ENCODE measurements at regions not wholly inside any gene's neighbourhood (a gene's known extent, or its start where the extent isn't known, plus 50 kb on each side); places are given as distances from the start of the nearest gene placed in this dataset.
"Not testable (repeated sequence)": the region's sequence is repeated elsewhere in the genome, so short reads cannot be mapped to it uniquely, and the experiment has no call there.

DNA sequence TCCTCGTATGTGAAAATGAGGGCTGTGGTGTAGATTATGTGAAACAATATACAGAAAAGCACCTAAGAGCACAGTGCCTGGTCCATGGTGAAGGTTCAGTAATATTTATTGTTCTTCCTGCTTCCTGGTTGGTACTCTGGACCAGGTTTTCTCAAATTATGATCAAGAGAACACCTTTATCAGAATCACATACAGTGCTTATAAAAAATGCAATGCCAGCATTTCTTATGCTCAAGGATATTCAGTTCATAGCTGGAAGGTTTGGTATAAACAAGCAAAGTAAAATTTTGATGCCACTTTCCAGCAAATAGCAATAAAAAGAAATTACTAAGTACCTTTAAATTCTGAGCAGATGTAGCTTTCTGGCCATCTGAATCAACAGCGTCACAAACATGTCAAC lies 1412.4 kb downstream of the RPA4 start:
- no peaks in the 10 kb centered on the region for H3K9me2 ChIP-seq (ENCODE audit: insufficient read depth, low read length)
- no peak for DNase-seq (ENCODE audit: low spot score)
- H3K4me3 ChIP-seq (ENCODE audit: low read depth, low read length, poor library complexity, severe bottlenecking) = no peak overlapping the region
- ChIA-PET CTCF (ENCODE audit: unreplicated experiment) (no interaction called here), POLR2A (interaction anchor here (0.7 kb wide), 1 partner anchor 568 kb away, joined by 3 read pairs; no protein-coding TSS in a partner anchor)
- no peaks in the 10 kb centered on the region for H3K9me3 ChIP-seq (ENCODE audit: low read length)
- intact Hi-C loops (cut with micrococcal nuclease; ENCODE audit: unreplicated experiment) = no loop called here
- no peaks in the 10 kb centered on the region for H3K4me1 ChIP-seq (ENCODE audit: insufficient read depth, low read length, poor library complexity, severe bottlenecking)
- no peak overlapping the region for H3K27ac ChIP-seq (ENCODE audit: low read depth, low read length, poor library complexity, severe bottlenecking)
- TF ChIP-seq EZH2phosphoT487 (IDR thresholded peaks at IDR 0.05; ENCODE audit: borderline replicate concordance, low read depth, low read length) = no peak
- TF ChIP-seq, protein P1, sequence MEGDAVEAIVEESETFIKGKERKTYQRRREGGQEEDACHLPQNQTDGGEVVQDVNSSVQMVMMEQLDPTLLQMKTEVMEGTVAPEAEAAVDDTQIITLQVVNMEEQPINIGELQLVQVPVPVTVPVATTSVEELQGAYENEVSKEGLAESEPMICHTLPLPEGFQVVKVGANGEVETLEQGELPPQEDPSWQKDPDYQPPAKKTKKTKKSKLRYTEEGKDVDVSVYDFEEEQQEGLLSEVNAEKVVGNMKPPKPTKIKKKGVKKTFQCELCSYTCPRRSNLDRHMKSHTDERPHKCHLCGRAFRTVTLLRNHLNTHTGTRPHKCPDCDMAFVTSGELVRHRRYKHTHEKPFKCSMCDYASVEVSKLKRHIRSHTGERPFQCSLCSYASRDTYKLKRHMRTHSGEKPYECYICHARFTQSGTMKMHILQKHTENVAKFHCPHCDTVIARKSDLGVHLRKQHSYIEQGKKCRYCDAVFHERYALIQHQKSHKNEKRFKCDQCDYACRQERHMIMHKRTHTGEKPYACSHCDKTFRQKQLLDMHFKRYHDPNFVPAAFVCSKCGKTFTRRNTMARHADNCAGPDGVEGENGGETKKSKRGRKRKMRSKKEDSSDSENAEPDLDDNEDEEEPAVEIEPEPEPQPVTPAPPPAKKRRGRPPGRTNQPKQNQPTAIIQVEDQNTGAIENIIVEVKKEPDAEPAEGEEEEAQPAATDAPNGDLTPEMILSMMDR (conservative IDR thresholded peaks at IDR 0.05; ENCODE audit: low read length) = no peak
- no peaks in the 10 kb centered on the region for H3K36me3 ChIP-seq (ENCODE audit: insufficient read depth, low read length)
- no peak overlapping the region for H3K4me2 ChIP-seq (ENCODE audit: low read length)
- H3K79me2 ChIP-seq (ENCODE audit: insufficient read depth, low read depth, low read length) = no peaks in the 10 kb centered on the region
- H2AFZ ChIP-seq (ENCODE audit: low read length) = no peak overlapping the region
- H4K20me1 ChIP-seq (ENCODE audit: insufficient read depth, low read length) = no peaks in the 10 kb centered on the region
- BruUV-seq (replicated peaks) = no TSS peak

DNA sequence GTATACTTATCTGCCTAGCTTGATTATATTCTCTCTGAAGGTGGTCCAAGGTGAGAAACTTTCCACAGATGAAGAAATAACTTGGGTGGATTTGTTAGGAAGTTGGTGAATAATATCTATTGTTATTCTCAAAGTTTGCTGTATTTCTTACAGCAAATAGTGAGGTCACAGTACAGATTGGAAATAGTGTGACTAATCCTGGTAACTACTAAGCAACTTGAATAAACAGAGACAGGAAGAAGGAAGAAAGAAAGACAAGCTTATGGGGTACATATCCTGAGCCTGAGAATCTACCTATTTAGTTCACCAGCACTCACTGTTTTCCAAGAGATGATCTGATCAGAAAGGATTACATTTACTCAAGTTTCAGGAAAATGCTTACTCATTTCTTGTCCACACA lies 1416.1 kb downstream of the RPA4 start:
- Histone ChIP-seq H4K20me1 (ENCODE audit: insufficient read depth, low read length) (no peaks in the 10 kb centered on the region), H3K36me3 (ENCODE audit: insufficient read depth, low read length) (no peaks in the 10 kb centered on the region), H3K79me2 (ENCODE audit: insufficient read depth, low read depth, low read length) (no peaks in the 10 kb centered on the region), H3K9me2 (ENCODE audit: insufficient read depth, low read length) (no peaks in the 10 kb centered on the region), H2AFZ (ENCODE audit: low read length) (no peak overlapping the region), H3K27ac (ENCODE audit: low read depth, low read length, poor library complexity, severe bottlenecking) (no peak overlapping the region), H3K4me3 (ENCODE audit: low read depth, low read length, poor library complexity, severe bottlenecking) (no peak overlapping the region), H3K4me1 (ENCODE audit: insufficient read depth, low read length, poor library complexity, severe bottlenecking) (no peaks in the 10 kb centered on the region), H3K4me2 (ENCODE audit: low read length) (no peak overlapping the region), H3K9me3 (ENCODE audit: low read length) (no peaks in the 10 kb centered on the region)
- ChIA-PET POLR2A (no interaction called here), CTCF (ENCODE audit: unreplicated experiment) (no interaction called here)
- DNase-seq (ENCODE audit: low spot score) = no peak
- TF ChIP-seq, protein P1 (conservative IDR thresholded peaks at IDR 0.05; ENCODE audit: low read length) = no peak
- no peak for TF ChIP-seq EZH2phosphoT487 (IDR thresholded peaks at IDR 0.05; ENCODE audit: borderline replicate concordance, low read depth, low read length)
- BruUV-seq (replicated peaks) = no TSS peak
- intact Hi-C loops (cut with micrococcal nuclease; ENCODE audit: unreplicated experiment) = no loop called here

DNA sequence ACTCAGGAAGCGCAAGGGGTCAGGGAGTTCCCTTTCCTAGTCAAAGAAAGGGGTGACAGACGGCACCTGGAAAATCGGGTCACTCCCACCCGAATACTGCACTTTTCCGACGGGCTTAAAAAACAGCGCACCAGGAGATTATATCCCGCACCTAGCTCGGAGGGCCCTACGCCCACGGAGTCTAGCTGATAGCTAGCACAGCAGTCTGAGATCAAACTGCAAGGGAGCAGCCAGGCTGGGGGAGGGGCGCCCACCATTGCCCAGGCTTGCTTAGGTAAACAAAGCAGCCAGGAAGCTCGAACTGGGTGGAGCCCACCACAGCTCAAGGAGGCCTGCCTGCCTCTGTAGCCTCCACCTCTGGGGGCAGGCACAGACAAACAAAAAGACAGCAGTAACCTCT lies 1416.8 kb downstream of the RPA4 start:
- POLR2A ChIA-PET; CTCF ChIA-PET (ENCODE audit: unreplicated experiment); H3K36me3 ChIP-seq (ENCODE audit: insufficient read depth, low read length); H2AFZ ChIP-seq (ENCODE audit: low read length); BruUV-seq (replicated peaks); H3K4me2 ChIP-seq (ENCODE audit: low read length); intact Hi-C loops (cut with micrococcal nuclease; ENCODE audit: unreplicated experiment); H4K20me1 ChIP-seq (ENCODE audit: insufficient read depth, low read length); H3K9me2 ChIP-seq (ENCODE audit: insufficient read depth, low read length); H3K9me3 ChIP-seq (ENCODE audit: low read length); H3K27ac ChIP-seq (ENCODE audit: low read depth, low read length, poor library complexity, severe bottlenecking); H3K79me2 ChIP-seq (ENCODE audit: insufficient read depth, low read depth, low read length); DNase-seq (ENCODE audit: low spot score); H3K4me1 ChIP-seq (ENCODE audit: insufficient read depth, low read length, poor library complexity, severe bottlenecking); H3K4me3 ChIP-seq (ENCODE audit: low read depth, low read length, poor library complexity, severe bottlenecking): not testable (repeated sequence)
